GM21526 (cell line): ENCODE measurements at regions not wholly inside any gene's neighbourhood (a gene's known extent, or its start where the extent isn't known, plus 50 kb on each side); places are given as distances from the start of the nearest gene placed in this dataset.
"Not testable (repeated sequence)": the region's sequence is repeated elsewhere in the genome, so short reads cannot be mapped to it uniquely, and the experiment has no call there.

ENCODE experiments used
- ATAC-seq: cut with Tn5 transposase; IDR thresholded peaks from one replicate; pipeline ENCODE4 v1.9.1; 2021; ENCODE audit warnings: moderate library complexity; ENCODE audit not compliant: unreplicated experiment, low FRiP score

DNA sequence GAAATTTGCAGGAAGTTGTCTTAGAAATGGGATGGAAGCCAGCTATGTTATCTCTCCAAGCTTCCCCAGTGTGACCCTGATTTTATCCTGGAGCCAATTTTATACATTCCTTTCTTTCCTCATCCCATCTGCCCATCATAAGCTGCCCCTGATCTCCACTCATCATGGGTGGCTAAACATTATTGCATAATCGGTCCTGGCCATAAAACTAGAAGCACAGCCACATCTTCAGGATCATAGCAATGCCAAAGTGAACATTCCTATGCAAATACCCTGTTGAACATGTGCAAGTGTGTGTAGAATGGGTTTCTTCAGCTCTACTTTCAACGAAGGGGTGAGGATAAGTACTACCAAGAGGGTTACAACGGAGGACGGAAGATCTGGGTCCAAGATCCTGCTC, 50.6 kb upstream of the COG2 start:
- no peak for ATAC-seq

DNA sequence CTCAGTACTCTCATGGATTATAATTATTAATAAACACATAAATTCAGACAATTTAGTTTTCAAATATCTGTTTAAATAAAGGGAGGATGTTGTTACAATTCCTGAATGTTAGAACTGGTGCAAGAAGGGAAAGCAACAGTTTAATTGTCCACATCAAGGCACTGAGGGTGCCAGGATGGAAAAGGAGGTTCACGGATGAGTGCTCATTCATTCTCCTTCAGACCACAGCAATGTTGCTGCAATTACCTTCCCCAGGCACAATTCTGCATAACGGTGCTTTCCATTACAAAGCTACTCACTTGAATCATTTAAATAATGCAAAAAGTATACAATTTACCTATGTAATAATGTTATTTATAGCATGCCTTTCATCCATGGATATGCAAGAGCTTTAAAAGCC, 52.3 kb upstream of the COG2 start:
- ATAC-seq: no peak

DNA sequence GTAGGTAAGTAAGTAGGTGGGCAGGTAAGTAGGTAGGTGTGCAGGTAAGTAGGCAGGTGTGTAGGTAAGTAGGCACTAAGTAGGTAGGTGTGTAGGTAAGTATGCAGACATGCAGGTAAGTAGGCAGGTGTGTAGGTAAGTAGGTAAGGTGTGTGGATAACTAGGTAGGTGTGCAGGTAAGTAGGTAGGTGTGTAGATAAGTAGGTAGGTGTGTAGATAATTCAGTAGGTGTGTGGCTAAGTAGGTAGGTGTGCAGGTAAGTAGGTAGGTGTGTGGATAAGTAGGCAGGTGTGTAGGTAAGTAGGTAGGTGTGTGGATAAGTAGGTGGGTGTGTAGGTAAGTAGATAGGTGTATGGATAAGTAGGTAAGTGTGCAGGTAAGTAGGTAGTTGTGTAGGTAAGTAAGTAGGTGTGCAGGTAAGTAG, 53.9 kb upstream of the COG2 start:
- no peak for ATAC-seq

DNA sequence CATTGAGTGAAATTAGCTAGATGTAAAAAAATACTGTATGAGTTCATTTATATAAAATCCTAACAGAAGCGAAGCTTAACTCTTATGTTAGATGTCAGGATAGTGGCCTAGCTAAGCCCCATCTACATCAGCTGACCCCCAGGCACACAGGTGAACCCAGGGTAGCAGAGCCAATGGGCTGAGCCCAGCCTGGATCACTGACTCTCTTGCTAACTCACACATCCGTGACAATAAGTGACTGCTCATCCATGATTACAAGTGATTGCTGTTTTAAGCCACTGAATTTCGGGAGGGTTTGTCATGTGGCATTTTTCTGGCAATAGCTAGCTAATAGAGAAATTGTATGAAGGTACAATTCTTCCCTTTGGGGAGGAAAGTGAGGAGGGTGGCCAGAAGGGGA, 55.2 kb upstream of the COG2 start:
- no peak for ATAC-seq

DNA sequence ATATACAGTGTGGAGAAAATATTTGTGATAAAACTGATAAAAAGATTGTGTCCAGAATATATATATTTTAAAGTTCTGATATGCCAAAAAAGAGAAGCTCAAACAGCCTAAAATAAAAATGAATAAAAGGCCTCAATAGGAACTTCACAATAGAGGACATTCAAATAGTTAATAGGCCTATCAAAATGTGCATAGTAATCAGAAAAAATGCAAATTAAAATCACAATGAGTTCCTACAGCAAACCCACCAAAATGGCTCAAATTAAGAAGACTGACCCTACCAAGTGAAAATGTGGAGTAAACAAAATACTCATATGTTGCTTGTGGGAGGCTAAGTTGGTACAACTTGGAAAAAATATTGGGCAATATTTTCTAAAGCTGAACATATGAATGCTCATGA, 57.6 kb upstream of the COG2 start:
- ATAC-seq: no peak

DNA sequence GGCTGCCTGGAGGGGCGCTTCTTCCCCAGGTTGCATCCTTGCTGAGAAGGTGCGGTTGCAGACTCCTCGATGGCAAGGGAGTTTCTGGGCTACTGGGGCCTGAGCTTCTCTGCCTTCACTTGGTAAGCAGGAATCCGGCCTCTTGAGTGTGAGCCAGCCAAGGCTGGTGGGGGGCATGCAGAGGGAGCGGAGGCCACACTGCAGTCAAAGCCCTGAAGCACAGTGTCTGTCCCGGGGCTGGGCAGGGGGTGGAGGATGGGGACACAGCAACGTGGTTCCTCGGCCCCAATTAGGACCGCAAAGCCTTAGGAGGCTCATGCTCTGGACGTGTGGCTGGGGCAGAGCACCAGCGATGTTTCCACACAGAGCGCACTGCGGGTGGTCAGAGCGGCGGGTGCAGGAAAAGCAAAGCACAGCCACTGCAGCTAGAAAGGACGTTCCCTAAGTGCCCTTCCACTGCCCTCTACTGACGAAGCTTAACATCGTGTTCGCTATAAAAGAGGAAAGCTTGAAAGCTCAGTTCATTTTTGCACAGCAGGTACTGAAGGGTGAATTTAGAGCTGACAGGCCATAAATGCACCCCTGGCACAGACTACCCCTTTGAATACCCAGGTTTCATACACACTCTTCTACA, 60.7 kb upstream of the COG2 start:
- no peak for ATAC-seq

DNA sequence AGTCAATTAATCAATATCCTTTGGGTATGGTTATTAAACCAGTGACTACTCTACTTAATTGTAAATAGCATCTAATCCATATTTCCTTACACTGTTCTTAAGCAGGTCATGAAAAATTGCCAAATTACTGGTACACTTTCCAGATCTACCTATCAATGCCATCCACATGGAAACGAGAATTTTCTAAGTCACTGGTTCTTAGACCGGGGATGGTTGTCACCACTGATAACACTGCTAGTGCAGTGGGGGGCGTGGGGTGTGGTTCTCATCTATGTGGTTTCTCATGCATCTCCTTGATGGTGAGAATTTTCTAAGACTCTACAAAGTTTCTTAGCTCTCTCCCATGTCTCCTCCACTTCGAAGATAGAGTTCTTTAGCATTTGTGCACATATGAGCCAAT, 63.7 kb upstream of the COG2 start:
- ATAC-seq: no peak

DNA sequence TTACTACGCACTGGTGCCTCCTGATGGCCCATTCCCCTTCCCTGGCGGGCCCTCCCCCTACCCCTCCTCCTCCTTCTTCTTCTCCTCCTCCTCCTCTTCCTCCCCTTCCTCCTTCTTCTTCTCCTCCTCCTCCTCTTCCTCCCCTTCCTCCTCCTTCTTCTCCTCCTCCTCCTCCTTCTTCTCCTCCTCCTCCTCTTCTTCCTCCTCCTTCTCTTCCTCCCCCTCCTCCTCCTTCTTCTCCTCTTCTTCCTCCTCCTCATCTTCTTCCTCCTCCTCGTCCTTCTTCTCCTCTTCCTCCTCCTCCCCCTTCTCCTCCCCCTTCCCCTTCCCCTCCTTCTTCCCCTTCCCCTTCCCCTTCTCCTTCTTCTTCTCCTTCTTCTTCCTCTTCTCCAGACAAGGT, 64.7 kb upstream of the COG2 start:
- ATAC-seq: no peak

DNA sequence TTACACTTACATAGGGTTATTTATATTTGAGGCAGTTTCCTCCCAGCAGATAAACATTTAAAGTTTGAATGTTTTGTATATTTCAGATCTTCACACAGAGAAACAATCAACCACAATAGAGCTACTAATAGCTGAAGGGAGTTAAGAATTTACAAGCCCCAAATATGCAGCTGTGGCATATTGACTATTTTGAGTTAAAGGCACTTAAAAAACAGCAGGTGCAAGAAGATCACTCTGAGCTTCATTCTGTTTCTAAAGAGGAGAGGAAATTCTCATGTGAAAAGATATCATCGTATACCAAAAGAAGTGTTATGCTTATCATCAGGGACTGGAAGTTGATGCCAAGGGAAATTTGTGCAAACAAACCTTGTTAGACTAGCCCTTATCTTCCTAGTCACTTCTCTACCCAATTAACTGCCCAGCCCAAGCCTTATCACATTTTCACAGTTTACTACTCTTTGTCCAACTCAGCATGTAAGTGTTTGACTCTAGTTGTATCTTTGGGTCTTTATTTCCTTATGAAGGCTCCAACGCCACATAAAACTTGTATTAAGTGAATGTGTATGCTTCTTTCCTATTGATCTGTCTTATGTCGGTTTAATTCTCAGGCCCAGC, 66.3 kb upstream of the COG2 start:
- no peak for ATAC-seq

DNA sequence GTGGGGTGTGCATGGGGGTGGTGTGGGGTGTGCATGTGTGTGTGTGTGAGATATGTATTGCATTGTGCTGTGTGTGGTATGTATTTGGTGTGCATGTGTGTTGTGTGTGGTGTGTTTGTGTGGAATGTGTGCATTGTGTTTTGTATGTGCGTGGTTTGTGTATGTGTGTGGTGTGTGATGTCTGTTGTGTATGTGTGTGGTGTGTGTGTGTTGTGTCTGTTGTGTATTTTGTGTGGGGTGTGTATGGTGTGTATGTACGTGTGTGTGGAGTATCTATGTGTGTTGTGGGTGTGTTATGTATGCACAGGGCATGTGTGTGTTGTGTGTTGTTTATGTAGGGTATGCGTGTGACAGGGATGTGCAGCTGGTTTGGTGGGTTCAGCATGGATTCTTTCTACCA, 67.8 kb upstream of the COG2 start:
- no peak for ATAC-seq

DNA sequence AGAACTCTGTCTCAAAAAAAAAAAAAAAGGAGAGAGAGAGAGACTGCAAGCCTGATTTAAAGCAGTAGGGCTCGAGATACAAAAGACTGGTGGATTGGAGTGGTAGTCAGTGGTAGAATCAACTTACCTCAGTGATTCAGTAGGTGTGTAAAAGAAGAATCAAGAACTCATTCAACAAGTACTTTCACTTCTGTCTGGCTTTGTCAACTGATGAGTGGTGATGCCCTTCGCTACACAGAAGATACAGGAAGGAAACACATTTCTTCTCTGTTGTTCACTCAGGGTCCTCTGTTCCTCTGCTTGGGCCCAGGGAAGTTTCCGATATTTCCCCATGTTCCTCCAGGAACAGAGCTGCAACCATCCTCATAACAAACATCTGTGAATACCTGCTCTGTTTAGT, 68.6 kb upstream of the COG2 start:
- no peak for ATAC-seq

DNA sequence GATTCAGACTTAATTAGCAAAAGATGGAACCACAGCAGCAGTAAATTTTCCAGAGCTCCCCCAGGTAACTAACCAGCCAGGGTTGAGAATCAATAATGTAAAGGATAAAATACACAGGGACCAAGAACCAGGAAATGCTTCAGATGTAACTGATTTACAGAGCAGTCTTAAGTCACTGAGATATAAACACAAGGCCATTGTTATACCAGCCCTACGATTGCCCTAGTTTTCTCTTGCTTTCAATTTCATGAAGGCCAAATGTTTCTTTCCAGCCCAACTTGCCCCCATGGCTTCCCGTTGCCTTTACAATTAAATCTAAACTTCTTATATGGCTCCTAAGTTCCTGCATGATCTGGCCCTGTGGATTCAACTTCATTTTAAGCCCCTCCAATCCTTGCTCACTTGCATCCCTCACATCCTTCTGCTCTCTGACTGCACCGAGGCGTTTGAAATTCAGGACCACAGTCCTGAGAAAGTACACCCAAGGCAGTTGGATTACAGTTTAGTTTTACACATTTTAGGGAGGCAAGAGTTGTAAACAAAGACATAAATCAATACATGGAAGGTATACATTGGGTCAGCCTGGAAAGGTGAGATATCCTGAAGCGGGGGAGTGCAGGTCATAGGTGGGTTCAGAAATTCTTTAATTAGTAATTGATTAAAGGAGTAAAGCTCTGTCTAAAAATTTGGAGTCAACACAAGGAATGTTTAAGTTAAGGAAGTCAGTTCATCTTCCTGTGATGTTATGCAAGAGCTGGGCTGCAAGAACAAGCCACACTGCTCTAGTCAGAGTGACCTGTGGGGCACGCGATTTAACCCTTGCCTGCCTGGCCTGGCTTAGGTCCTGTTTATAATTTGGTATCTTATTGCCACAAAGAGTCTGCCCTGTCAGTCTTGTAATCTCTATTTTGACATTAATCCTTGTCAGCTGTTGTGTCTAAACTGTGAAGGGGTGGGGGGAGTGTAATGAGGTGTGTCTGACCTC, 69.9 kb upstream of the COG2 start:
- no peak for ATAC-seq

DNA sequence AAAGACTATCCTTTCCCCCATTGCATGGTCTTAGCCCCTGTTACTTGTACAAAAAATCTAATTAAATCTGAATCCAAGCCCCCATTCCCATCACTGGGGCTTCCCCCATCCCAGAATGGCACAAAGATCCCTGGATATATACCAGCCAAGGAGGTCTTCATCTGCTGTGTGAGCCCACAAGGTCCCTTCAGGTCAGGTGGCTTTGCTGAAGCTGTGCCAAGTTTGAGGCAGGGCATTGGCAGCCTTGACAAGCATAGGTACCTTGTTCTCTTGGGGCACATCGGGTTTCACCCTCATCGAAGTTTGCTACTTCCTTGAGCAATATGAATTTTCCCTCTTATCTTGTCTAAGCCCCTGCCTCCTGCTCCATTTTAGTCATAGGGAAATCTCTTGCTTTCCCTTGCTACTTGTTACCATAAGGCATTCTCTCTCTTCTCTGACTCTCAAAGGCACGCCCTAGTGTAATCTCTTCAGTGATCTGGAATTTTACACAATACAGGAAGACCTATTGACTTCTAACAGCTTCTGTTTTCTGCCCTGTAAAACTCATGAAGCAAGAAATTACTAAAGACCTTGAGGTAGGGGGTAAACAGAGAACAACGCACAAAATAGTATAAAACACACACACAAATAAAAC, 71.4 kb upstream of the COG2 start:
- no peak for ATAC-seq

DNA sequence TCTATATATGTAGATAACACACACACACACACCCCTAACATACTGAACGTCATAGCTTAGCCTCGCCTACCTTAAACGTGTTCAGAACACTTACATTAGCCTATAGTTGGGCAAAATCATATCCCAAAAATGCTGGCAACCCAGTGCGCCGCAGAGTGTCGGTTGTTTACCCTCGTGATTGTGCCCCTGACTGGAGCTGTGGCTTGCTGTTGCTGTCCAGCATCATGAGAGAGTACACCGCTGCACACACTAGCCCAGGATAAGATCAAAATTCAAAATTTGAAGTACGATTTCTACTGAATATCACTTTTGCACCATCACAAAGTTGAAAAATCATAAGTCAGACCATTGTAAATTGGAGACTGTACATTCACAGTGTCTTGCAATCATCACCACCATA, 73.1 kb upstream of the COG2 start:
- ATAC-seq: no peak

DNA sequence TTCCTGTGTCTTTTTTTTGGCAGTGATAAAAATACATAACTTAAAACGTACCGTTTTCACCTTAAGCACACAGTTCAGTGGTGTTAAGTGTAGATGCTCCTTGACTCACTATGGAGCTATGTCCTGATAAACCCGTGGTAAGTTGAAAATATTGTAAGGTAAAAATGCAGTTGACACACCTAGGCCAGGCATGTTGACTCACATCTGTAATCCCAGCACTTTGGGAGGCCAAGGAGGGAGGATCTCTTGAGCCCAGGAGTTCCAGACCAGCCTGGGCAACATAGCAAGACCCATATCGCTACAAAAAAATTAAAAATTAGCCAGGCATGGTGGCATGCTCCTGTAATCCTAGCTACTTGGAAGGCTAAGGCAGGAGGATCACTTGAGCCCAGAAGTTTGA, 73.6 kb upstream of the COG2 start:
- ATAC-seq: no peak

DNA sequence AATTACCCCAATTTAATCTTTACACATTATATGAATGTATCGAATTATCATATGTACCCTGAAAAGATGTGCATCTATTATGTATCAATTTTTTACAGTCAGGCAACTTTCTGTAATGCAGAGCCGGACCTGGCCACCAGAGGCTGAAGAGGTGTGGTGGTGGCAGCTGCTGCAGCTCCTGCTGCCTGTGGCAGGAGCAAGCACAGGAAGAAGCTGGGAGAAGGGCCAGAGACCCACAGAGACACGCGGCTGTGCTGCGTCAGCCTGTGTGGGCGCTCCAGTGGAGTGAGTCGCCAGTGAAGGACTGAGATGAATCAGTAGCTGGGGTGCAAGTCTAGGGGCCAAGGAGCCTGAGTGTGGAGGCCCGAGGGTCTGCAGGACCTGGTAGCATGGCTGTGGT, 74.3 kb upstream of the COG2 start:
- no peak for ATAC-seq

DNA sequence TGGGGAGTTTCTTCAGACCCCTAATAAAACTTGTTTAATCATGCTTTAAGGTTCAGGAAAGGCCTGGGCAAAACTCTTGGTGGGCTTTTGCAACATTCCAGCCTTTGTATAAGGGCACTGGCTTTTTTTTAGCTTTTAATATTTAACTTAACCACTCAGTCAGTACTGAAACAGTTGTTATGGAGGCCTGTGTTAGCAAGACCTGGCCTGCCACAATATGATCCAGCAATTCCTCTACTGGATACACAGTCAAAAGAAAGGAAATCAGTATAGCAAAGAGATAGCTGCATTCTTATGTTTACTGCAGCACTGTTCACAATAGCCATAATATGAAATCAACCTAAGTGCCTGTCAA, 75.1 kb upstream of the COG2 start:
- ATAC-seq: no peak

DNA sequence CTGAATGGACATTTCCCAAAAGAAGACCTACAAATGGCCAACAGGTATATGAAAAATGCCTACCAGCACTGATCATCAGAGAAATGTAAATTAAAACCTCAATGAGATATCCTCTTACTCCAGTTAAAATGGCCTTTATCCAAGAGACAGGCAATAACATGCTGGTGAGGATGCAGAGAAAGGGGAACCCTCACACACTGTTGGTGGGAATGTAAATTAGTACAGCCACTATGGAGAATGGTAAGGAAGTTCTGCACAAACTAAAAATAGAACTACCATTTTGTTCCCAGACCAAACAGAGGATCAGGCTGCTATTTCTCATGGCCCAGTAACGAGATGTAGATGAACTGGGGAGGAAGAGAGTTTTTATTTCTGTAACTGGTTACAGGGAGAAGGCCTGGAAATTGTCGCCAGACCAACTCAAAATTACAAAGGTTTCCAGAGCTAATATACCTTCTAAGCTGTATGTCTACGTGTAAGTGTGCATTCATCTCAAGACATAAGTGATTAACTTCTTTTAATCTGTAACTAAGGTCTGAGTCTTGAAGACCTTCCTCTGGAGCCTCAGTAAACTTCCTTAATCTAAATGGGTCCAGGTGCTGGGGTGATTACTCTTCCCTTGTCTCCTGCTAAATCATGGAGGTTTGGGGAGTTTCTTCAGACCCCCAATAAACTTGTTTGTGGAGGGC, 75.6 kb upstream of the COG2 start:
- not testable (repeated sequence) for ATAC-seq

DNA sequence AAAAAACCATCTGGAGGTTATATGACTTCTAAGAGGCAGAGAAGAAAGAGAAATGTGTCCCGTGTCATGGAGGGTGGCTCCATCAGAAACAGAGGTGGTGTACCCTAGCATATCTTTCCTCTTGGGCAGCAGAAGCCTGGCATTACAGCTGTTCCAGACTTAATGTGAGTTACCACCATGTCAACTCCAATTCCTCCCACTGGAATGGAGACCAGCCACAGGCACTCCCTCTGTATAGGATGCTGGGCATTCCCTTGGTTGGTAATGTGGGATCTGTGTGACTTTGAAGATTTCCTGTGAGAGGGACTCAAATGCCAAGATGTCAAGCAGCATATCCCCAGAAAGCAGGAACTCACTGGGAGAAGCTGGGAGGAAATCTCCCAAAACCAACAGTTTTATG, 77.1 kb upstream of the COG2 start:
- ATAC-seq: no peak

DNA sequence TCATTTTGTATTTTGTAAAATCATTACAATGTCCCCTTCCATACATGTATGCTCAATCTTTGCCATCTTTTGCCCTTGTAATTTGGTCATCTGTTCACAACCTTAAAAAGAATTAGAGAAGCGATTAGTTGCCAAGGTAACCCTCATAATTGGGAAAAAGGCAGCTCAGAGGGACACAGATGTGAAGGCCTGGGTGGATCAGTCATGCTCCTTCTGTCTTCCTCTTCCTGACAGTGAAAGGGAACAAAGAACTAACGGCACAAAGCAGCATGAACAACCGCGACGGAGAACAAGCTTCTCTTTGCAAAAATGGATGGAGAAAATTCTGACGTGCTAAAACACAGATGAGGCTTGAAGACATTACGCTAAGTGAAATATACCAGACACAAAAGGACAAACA, 78.7 kb upstream of the COG2 start:
- no peak for ATAC-seq

DNA sequence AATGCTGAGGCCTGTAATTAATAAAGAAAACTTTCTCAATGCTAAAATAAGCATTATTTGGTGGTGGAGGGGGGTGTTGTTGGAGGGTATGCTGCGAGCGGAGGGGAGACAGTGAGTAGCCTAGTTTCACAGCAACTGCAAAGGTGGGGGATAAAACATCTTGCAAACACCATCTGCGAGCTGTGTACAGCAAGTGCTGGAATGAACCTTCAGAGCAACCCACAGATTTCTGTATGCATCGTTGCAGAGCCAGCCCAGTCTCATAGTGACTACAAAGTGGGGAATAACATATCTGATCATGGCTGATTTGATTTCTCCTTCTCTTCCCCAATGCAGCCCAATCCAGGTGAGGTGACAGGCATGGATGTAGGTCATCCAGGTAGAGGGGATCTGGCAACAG, 80.7 kb upstream of the COG2 start:
- no peak for ATAC-seq
